ENCODE measurements at regions not wholly inside any gene's neighbourhood (a gene's known extent, or its start where the extent isn't known, plus 50 kb on each side); places are given as distances from the start of the nearest gene placed in this dataset.

GRCh38 chrX:124931241-124931640, 388.4 kb upstream of the TEX13C start:
- Mint-ChIP-seq H3K36me3 (ENCODE audit: unreplicated experiment) (no peaks in the 10 kb centered on the region), H3K27ac (ENCODE audit: unreplicated experiment) (no peak overlapping the region), H3K4me3 (ENCODE audit: unreplicated experiment) (no peak overlapping the region), H3K27me3 (ENCODE audit: unreplicated experiment) (no peaks in the 10 kb centered on the region), H3K4me1 (ENCODE audit: low read depth, unreplicated experiment) (peaks cover 7% of the 10 kb centered on the region), H3K9me3 (ENCODE audit: unreplicated experiment) (no peaks in the 10 kb centered on the region)
- DNase-seq, result no peak
- TF ChIP-seq CTCF (IDR thresholded peaks at IDR 0.05; ENCODE audit: partially characterized antibody, unreplicated experiment), result no peak

GRCh38 chrX:124931958-124932357, 387.7 kb upstream of the TEX13C start:
- Mint-ChIP-seq H3K27me3 (ENCODE audit: unreplicated experiment) (no peaks in the 10 kb centered on the region), H3K9me3 (ENCODE audit: unreplicated experiment) (no peaks in the 10 kb centered on the region), H3K27ac (ENCODE audit: unreplicated experiment) (no peak overlapping the region), H3K36me3 (ENCODE audit: unreplicated experiment) (no peaks in the 10 kb centered on the region), H3K4me1 (ENCODE audit: low read depth, unreplicated experiment) (peaks cover 7% of the 10 kb centered on the region), H3K4me3 (ENCODE audit: unreplicated experiment) (no peak overlapping the region)
- no peak for DNase-seq
- no peak for TF ChIP-seq CTCF (IDR thresholded peaks at IDR 0.05; ENCODE audit: partially characterized antibody, unreplicated experiment)

GRCh38 chrX:124938715-124939114, 381.0 kb upstream of the TEX13C start:
- no peak overlapping the region for H3K4me3 Mint-ChIP-seq (ENCODE audit: unreplicated experiment)
- DNase-seq, result no peak
- no peaks in the 10 kb centered on the region for H3K4me1 Mint-ChIP-seq (ENCODE audit: low read depth, unreplicated experiment)
- no peaks in the 10 kb centered on the region for H3K27me3 Mint-ChIP-seq (ENCODE audit: unreplicated experiment)
- H3K9me3 Mint-ChIP-seq (ENCODE audit: unreplicated experiment), result no peaks in the 10 kb centered on the region
- H3K36me3 Mint-ChIP-seq (ENCODE audit: unreplicated experiment), result no peaks in the 10 kb centered on the region
- no peak overlapping the region for H3K27ac Mint-ChIP-seq (ENCODE audit: unreplicated experiment)
- TF ChIP-seq CTCF (IDR thresholded peaks at IDR 0.05; ENCODE audit: partially characterized antibody, unreplicated experiment), result no peak

GRCh38 chrX:124940531-124940930, 379.1 kb upstream of the TEX13C start:
- no peaks in the 10 kb centered on the region for H3K4me1 Mint-ChIP-seq (ENCODE audit: low read depth, unreplicated experiment)
- H3K4me3 Mint-ChIP-seq (ENCODE audit: unreplicated experiment), result no peak overlapping the region
- TF ChIP-seq CTCF (IDR thresholded peaks at IDR 0.05; ENCODE audit: partially characterized antibody, unreplicated experiment), result no peak
- no peaks in the 10 kb centered on the region for H3K36me3 Mint-ChIP-seq (ENCODE audit: unreplicated experiment)
- H3K27ac Mint-ChIP-seq (ENCODE audit: unreplicated experiment), result no peak overlapping the region
- DNase-seq, result no peak
- H3K27me3 Mint-ChIP-seq (ENCODE audit: unreplicated experiment), result no peaks in the 10 kb centered on the region
- no peaks in the 10 kb centered on the region for H3K9me3 Mint-ChIP-seq (ENCODE audit: unreplicated experiment)

GRCh38 chrX:124954402-124954801, 365.3 kb upstream of the TEX13C start:
- TF ChIP-seq CTCF (IDR thresholded peaks at IDR 0.05; ENCODE audit: partially characterized antibody, unreplicated experiment), result no peak
- H3K9me3 Mint-ChIP-seq (ENCODE audit: unreplicated experiment), result no peaks in the 10 kb centered on the region
- no peaks in the 10 kb centered on the region for H3K27me3 Mint-ChIP-seq (ENCODE audit: unreplicated experiment)
- no peak overlapping the region for H3K27ac Mint-ChIP-seq (ENCODE audit: unreplicated experiment)
- no peaks in the 10 kb centered on the region for H3K4me1 Mint-ChIP-seq (ENCODE audit: low read depth, unreplicated experiment)
- H3K4me3 Mint-ChIP-seq (ENCODE audit: unreplicated experiment), result no peak overlapping the region
- no peak for DNase-seq
- H3K36me3 Mint-ChIP-seq (ENCODE audit: unreplicated experiment), result no peaks in the 10 kb centered on the region
